C4-2B (cell line): ENCODE measurements at regions not wholly inside any gene's neighbourhood (a gene's known extent, or its start where the extent isn't known, plus 50 kb on each side); places are given as distances from the start of the nearest gene placed in this dataset.
"Not testable (repeated sequence)": the region's sequence is repeated elsewhere in the genome, so short reads cannot be mapped to it uniquely, and the experiment has no call there.

Source experiments
- H3K27ac ChIP-seq: fragments of 450-650 bp; 2 replicates; pipeline ENCODE4 v1.5.1; 2017
- ZFX ChIP-seq: fragments of 450-650 bp; IDR thresholded peaks from 2 replicates; pipeline ENCODE4 v1.6.1; 2017
- TF ChIP-seq, protein P1 (sequence below): fragments of 450-650 bp; conservative IDR thresholded peaks from 2 replicates; pipeline ENCODE4 v1.5.1; 2017; ENCODE audit warnings: mild to moderate bottlenecking

DNA sequence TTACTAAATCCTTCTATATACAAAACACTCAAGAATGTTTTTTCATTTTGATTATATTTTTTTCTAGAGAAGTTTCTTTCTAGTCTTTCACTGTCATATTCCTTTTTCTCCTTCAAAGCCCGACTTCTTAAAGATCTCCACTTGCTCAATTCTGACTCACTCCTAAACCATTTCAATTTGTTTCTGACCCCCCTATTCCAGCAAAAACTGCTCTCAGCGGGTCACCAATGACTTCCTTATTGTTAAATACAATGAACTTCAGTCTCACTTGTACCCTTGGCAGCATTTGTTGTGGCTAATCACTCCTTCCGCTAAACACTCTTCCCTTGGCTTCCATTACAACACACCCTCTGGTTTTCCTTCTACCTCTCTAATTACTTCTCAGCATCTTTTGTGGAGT, 111.1 kb upstream of the RBBP8 start:
- no peak for TF ChIP-seq ZFX
- TF ChIP-seq, protein P1, sequence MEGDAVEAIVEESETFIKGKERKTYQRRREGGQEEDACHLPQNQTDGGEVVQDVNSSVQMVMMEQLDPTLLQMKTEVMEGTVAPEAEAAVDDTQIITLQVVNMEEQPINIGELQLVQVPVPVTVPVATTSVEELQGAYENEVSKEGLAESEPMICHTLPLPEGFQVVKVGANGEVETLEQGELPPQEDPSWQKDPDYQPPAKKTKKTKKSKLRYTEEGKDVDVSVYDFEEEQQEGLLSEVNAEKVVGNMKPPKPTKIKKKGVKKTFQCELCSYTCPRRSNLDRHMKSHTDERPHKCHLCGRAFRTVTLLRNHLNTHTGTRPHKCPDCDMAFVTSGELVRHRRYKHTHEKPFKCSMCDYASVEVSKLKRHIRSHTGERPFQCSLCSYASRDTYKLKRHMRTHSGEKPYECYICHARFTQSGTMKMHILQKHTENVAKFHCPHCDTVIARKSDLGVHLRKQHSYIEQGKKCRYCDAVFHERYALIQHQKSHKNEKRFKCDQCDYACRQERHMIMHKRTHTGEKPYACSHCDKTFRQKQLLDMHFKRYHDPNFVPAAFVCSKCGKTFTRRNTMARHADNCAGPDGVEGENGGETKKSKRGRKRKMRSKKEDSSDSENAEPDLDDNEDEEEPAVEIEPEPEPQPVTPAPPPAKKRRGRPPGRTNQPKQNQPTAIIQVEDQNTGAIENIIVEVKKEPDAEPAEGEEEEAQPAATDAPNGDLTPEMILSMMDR, result no peak

GRCh38 chr18:22822841-22823508, 110.2 kb upstream of the RBBP8 start:
- no peak overlapping the region for H3K27ac ChIP-seq
- no peak for TF ChIP-seq ZFX
- TF ChIP-seq, protein P1, result no peak

More for the DNA sequence above, 111.1 kb upstream of the RBBP8 start:
- H3K27ac ChIP-seq, result no peak overlapping the region

- H3K27ac ChIP-seq, result no peak overlapping the region
Observed at GRCh38 chr18:22826726-22827125, 106.4 kb upstream of the RBBP8 start.

DNA sequence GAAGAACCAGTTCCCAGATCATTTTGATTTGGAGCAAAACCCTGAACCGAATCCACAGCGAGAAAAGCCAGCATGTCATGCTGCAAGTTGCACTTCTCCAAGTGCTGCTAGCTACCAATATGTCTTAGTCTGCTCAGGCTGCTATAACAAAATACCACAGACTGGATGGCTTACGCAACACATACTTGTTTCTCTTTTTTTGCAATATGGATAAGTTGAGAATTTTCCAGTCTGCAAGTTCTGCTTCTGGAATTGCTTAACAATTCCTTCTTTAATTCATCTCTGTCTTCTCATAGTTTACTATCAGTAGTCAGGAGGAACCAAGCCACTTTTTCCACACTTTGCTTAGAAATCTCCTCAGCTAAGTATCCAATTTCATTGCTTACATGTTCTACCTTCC, 105.9 kb upstream of the RBBP8 start:
- H3K27ac ChIP-seq, result no peak overlapping the region
- no peak for TF ChIP-seq ZFX
- TF ChIP-seq, protein P1, result no peak

More at GRCh38 chr18:22826726-22827125, 106.4 kb upstream of the RBBP8 start:
- no peak for TF ChIP-seq ZFX
- TF ChIP-seq, protein P1, result no peak

DNA sequence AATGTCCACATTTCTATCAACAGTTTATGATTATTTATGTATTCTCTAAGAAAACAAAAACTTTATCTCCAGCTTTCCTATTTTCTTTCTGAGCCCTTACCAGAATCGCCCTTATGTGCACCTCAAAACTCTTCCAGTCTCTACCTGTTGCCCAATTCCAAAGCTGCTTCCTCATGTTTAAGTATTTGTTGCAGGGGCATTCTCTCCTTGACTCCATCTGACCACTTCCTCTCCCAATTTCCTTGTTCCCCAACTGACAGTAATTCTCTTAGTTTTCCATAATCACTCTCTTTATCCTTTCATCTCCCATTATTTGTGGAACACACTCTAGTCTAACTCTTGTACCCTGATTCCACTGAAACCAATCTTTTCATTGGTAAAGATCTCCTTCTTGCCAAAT, 105.4 kb upstream of the RBBP8 start:
- TF ChIP-seq ZFX, result no peak
- TF ChIP-seq, protein P1, result no peak
- H3K27ac ChIP-seq, result no peak overlapping the region

GRCh38 chr18:22828171-22828570, 105.0 kb upstream of the RBBP8 start:
- TF ChIP-seq ZFX, result no peak
- TF ChIP-seq, protein P1, result no peak
- no peak overlapping the region for H3K27ac ChIP-seq

DNA sequence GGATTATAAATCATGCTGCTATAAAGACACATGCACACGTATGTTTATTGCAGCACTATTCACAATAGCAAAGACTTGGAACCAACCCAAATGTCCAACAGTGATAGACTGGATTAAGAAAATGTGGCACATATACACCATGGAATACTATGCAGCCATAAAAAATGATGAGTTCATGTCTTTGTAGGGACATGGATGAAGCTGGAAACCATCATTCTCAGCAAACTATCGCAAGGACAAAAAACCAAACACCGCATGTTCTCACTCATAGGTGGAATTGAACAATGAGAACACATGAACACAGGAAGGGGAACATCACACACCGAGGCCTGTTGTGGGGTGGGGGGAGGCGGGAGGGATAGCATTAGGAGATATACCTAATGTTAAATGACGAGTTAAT, 104.5 kb upstream of the RBBP8 start:
- H3K27ac ChIP-seq, result not testable (repeated sequence)

GRCh38 chr18:22829781-22830180, 103.3 kb upstream of the RBBP8 start:
- TF ChIP-seq, protein P1, result no peak
- no peak for TF ChIP-seq ZFX
- no peak overlapping the region for H3K27ac ChIP-seq
